Activated CD4-positive, alpha-beta T cell treated with anti-CD3 and anti-CD28 coated beads for 4 hours (primary cell): ENCODE measurements at regions not wholly inside any gene's neighbourhood (a gene's known extent, or its start where the extent isn't known, plus 50 kb on each side); places are given as distances from the start of the nearest gene placed in this dataset.

ENCODE experiments used
- DNase-seq, 2 donors: peaks; one replicate each; pipeline ENCODE4 v3.0.0-alpha.2; 2020

DNA sequence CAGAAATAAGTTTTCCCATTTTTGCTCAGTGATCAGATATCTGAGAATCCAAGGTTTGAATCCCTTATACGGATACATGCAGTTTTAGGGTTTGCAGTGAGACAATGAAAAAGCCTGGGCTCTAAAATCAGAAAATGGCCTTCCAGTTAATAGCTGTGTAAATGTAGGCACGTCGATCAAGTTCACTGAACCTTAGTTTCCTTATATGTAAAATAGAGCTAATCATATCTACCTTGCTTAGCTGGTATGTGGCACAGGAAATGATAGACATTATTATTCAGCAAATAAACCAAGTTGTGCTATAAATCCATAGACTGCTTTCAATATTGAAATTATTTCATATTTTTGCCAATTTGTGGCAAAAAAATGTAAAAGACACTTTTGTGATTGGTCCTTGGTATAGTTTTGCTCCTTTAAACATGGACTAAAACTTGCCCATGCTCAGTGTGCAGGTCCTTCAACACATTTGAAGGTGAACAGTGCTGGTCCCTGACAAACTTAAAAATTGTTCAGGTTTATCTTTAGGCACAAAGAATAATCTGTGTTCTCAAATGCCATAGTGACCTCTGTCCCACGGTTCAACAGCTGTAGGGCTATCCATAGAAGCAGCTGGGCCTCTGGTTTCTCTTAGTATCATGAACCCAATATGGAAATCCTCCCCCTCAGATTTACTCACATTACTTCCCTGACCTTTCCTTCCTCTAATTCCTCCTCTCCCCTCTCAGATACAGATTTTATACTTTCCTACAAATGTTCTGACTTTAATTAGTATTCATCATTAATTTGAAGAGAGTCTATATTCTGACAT lies 51.0 kb downstream of the CCDC54 start:
- DNase-seq = no peak

DNA sequence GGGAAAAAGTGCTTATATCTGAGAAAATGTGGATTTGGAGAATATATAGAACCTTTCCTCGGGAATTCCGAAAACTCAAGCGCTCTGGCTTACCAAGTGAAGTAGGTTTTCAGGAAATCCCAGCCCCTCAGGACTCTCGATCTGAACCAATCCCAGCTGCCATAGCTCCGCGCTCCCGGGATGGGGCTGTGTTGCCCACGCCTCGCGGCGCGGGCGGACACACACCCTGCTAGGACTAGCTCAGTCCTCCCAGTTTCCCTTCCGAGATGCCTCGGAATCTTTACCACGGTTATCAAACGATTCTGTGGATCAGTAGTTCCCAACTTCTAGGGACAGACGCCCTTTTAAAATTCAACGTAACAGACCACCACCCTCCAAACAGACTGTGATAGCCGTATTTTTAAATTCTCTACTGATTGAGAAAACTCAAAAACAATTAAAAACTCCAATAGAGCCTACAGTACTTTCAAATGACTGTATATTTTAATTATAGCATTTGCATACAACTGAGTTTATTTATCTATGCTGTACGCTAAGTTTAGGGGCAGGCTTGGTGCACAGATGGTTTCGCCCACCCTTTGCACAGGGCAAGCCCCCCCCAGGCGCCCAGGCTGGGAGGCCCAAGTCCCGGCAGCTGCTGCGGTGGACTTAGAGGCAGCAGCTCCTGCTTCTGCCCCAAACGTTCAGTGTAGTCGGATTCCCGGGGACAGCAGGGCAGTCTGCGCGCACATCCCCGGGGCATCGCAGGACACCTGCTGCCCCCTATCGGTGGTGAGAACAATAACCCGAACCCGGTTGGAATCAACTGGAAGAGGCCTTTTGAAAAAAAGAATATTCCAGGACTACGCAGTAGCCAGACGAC lies 52.3 kb downstream of the CCDC54 start:
- peak; percentile 55 to 57 for DNase-seq

- DNase-seq = no peak
Measured at GRCh38 chr3:107430214-107430995, 53.2 kb downstream of the CCDC54 start.

- peak; percentile 11 to 18 for DNase-seq
Measured at GRCh38 chr3:107430996-107431245, 53.7 kb downstream of the CCDC54 start.

DNA sequence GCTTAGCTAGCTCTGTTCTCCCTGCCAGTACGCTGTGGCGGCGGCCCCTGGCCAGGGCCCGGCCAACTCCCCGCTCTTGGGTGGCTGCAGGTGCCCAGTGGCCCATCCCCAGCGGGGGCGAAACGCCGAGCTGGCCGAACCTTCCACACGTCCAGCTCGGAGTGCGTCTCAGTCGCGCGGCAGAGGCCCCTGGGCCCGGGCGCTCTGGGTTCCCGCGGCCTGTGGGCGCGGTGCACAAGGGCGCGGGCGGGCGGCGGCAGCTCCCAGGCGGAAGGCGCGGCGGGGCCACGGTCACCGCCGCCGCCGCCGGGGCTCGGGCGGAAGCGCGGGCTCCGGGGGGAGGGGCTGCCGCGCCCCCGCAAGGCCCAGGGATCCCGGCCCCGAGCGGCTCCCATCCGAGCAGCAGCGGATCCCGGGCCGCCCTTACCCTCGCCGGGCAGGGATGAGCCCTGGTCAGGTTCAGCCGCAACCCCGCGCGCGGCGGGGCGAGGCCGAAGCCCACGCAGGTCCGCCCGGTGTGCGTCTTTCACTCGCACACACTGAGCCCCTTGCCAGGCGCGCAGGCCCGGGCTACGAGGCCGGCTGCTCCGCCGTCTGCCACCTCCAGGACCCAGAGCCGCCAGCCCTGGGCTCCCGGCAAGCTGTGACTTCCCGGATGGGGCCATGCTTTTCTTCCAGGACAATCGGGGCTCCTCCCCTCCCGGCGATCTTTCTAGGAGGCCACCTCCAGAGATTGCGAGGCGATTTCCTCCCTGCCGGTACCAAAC lies 54.2 kb downstream of the CCDC54 start:
- DNase-seq = peak; percentile 25 to 27

- no peak for DNase-seq
Measured at GRCh38 chr3:107432013-107432515, 54.8 kb downstream of the CCDC54 start.

- DNase-seq = no peak
Measured at GRCh38 chr3:107432646-107433045, 55.4 kb downstream of the CCDC54 start.

GRCh38 chr3:107436029-107436428 lies 58.8 kb downstream of the CCDC54 start:
- DNase-seq = no peak

DNA sequence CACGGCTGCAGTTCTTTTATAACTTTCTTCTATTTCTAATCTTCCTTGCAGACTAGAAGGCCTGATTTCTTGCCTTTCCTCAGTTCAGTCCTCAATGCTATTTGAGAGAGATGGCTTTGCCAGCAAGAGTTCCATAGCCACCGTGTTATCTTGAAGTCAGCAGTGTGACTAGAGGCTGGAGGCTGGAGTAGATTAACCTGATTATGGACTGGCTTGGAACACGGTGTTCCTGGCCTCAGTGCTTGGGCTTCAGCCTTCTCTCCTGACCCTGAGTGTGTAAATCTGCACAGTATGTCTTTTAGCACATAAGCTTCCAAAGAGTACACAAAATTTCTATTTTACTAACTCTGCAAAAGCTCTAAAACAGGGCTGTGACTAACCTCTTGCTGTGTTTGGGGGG lies 61.4 kb downstream of the CCDC54 start:
- DNase-seq = no peak

DNA sequence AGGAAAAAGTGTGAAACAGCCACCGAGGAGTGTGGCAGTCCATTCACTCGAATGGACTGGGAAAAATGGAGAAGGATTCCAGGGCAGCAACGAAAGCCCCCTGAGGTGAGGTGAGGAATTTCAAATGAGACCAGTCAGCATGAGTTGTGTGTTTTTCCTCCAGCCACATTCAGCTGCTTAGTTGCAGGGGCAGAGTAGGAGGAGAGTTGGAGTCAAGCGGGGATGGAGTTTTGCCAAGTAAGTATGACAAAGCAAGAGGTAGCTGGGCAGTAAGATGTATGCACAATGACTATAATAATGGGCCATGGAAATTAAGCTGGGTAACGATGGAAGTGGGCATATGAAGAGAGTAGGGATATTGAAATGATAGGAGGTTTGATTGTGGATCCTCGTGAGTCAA lies 64.4 kb downstream of the CCDC54 start:
- no peak for DNase-seq

GRCh38 chr3:107443461-107443860 lies 66.2 kb downstream of the CCDC54 start:
- DNase-seq = no peak

DNA sequence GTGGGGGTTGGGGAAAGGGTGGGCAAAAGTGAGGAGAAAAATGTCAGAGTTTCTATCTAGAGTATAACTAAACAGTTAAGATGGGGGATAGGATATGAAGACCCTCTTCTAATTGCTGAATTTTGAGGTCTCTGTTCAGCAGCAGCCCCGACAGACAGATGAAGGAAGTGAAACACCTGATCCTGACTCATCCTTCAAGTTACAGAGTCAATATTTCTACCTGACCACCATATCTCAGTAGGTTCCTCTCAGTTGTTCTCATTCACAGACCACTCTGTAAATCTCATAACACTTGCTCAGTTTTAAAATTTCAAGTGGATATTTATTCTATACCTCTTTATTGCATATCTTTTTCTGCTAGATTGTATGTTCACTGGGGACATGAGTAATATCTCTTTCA lies 69.5 kb downstream of the CCDC54 start:
- DNase-seq = no peak

- DNase-seq = peak in 1 of 2 donors; percentile 3
Measured at GRCh38 chr3:107450254-107450893, 72.4 kb upstream of the BBX start.

- no peak for DNase-seq
Measured at GRCh38 chr3:107452436-107452835, 70.3 kb upstream of the BBX start.

GRCh38 chr3:107453504-107453903 lies 69.3 kb upstream of the BBX start:
- DNase-seq = no peak

GRCh38 chr3:107455621-107456020 lies 67.1 kb upstream of the BBX start:
- DNase-seq = no peak

DNA sequence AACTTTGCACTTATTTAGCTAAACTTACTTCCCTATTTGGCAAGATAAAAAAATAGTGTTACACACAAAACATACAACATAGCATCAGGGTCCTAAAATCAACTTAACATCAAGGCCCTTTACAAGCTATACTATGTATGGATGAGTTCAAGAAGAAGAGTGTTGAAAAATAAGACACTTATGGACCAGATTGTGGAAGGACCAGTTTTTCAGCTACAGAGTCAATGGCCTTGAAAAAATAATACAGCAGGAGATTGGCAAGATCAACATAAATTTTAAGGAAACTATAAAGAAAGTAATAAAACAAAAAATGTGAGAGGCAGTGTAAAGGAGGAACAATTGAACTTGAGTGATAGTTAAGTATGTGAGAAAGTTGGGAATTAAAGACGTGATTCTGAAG lies 66.3 kb upstream of the BBX start:
- DNase-seq = no peak

- no peak for DNase-seq
Measured at GRCh38 chr3:107458871-107459270, 63.9 kb upstream of the BBX start.

DNA sequence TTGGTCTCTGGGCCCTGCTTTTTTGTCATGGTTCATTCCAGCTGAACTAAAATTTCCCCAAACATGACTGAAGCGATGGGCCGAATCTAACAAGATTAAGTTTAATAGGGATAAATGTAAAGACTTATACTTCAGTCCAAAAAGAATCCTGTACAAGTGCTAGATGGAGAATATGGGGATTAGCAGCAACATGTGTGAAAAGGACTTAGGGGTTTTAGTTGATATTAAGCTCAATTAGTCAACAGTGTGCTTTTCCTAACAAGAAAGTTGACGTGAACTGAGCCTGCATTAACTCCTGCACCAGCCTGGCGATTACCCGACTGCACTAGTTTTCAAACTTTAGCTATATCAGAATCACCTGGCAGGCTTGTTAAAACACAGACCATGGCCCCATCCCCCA lies 61.0 kb upstream of the BBX start:
- DNase-seq = no peak

GRCh38 chr3:107464037-107464436 lies 58.7 kb upstream of the BBX start:
- no peak for DNase-seq

DNA sequence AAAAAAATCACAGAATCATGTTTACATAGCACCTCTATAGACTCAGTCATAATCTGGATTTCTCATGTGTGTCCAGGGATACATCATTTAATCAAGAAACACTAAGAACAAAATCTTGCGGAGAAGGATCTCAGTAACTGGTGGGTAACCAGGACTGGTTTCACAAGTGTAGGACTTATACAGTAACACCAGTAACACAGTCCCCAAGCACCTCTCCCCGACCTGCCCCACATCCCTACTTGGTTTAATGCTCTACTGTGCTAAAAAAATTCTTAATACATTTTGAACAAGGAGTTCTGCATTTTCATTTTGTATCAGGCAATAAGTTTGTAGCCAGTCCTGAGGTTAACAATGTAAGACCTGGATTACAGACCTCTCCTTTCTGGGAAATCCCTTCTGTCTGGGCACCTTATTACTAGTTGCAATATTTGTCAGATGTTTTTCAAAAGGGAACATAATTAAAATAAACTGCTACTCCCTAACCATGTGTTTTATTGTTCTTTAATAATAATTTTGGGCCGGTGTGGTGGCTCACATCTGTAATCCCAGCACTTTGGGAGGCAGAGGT lies 57.6 kb upstream of the BBX start:
- no peak for DNase-seq

- no peak for DNase-seq
Measured at GRCh38 chr3:107468782-107469181, 54.0 kb upstream of the BBX start.
